CD4-positive, CD25-positive, alpha-beta regulatory T cell (primary cell): ENCODE measurements at regions not wholly inside any gene's neighbourhood (a gene's known extent, or its start where the extent isn't known, plus 50 kb on each side); places are given as distances from the start of the nearest gene placed in this dataset.

ENCODE experiments used
- ATAC-seq, 2 donors: fragments of 150-1000 bp; cut with Tn5 transposase; one replicate each; pipeline ENCODE4 v1.10.0; 2021; ENCODE audit warnings: low read depth in 2 of 2, moderate number of reproducible peaks in 2 of 2, moderate library complexity in 1 of 2
- DNase-seq, 3 donors: peaks; one replicate each; pipeline versions ENCODE4 v3.0.0 to v3.0.0-alpha.2; 2012 to 2022; ENCODE audit warnings: mixed read lengths in 1 of 3
- H3K27ac ChIP-seq: one replicate; pipeline ENCODE4 v1.7.0; 2013; ENCODE audit warnings: mild to moderate bottlenecking, low read length; ENCODE audit not compliant: insufficient read depth, poor library complexity, severe bottlenecking
- H3K27me3 ChIP-seq: one replicate; pipeline ENCODE4 v1.7.0; 2013; ENCODE audit warnings: low read length; ENCODE audit not compliant: control insufficient read depth, insufficient read depth
- H3K36me3 ChIP-seq: one replicate; pipeline ENCODE4 v1.7.0; 2013; ENCODE audit warnings: mild to moderate bottlenecking, low read length, moderate library complexity; ENCODE audit not compliant: control insufficient read depth, insufficient read depth
- H3K4me1 ChIP-seq: 2 replicates; pipeline ENCODE4 v1.7.0; 2013; ENCODE audit warnings: mild to moderate bottlenecking, low read length; ENCODE audit not compliant: insufficient read depth, control insufficient read depth, poor library complexity, severe bottlenecking
- H3K4me3 ChIP-seq: one replicate; pipeline ENCODE4 v1.7.0; 2013; ENCODE audit warnings: low read depth, mild to moderate bottlenecking, low read length, moderate library complexity
- H3K9me3 ChIP-seq, 2 experiments: 1 replicate in 1 of 2; 2 replicates in 1 of 2; pipeline ENCODE4 v1.7.0; 2013; ENCODE audit warnings: low read length in 2 of 2, mild to moderate bottlenecking in 1 of 2, moderate library complexity in 1 of 2; ENCODE audit not compliant: control insufficient read depth in 2 of 2
- H3K27ac Mint-ChIP-seq, 3 donors: one replicate each; pipeline ENCODE4 v1.8.0; 2020 to 2022; ENCODE audit warnings: mild to moderate bottlenecking in 3 of 3, mixed read lengths in 3 of 3, moderate library complexity in 2 of 3
- H3K27me3 Mint-ChIP-seq: one replicate; pipeline ENCODE4 v1.8.0; 2022; ENCODE audit warnings: mild to moderate bottlenecking, mixed read lengths
- H3K36me3 Mint-ChIP-seq: one replicate; pipeline ENCODE4 v1.8.0; 2020; ENCODE audit warnings: mixed read lengths
- H3K4me1 Mint-ChIP-seq, 4 donors: one replicate each; pipeline ENCODE4 v1.8.0; 2020 to 2022; ENCODE audit warnings: mixed read lengths in 4 of 4, mild to moderate bottlenecking in 1 of 4
- H3K4me3 Mint-ChIP-seq, 4 donors: one replicate each; pipeline ENCODE4 v1.8.0; 2020 to 2022; ENCODE audit warnings: mild to moderate bottlenecking in 4 of 4, mixed read lengths in 4 of 4, moderate library complexity in 3 of 4
- H3K9me3 Mint-ChIP-seq, 7 donors: one replicate each; pipeline ENCODE4 v1.8.0; 2020 to 2022; ENCODE audit warnings: mixed read lengths in 7 of 7, mild to moderate bottlenecking in 3 of 7, moderate library complexity in 2 of 7

DNA sequence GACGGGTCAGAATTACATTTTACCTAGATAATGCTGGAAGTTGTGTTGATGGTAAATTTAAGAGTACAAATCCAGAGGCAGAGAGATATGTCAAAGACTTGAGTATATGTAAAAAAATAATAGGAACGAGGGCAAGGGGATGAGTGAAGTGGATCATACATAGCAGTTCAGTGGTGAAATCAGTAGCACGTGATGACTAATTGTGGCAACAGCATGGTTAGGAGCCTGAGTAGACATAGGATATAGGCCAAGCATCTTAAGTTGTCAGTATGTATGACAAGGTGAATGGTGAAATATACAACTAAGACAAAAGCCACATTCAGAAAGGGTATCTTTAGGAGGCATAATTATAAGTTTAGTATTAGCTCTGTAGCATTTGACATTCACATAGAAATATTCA, 826.5 kb upstream of the PIK3C3 start:
- H3K27me3 Mint-ChIP-seq, result no peaks in the 10 kb centered on the region
- Histone ChIP-seq H3K4me3 (no peak overlapping the region), H3K27ac (no peak overlapping the region), H3K4me1 (no peaks in the 10 kb centered on the region), H3K27me3 (no peaks in the 10 kb centered on the region), H3K36me3 (no peaks in the 10 kb centered on the region), H3K9me3 (no peaks in the 10 kb centered on the region)
- DNase-seq (no peak), ATAC-seq (no peak)
- no peak overlapping the region for H3K27ac Mint-ChIP-seq
- peaks cover 4 to 13% (median 7%) of the 10 kb centered on the region in 7 donors for H3K9me3 Mint-ChIP-seq
- no peak overlapping the region for H3K4me3 Mint-ChIP-seq
- no peaks in the 10 kb centered on the region for H3K36me3 Mint-ChIP-seq
- H3K4me1 Mint-ChIP-seq, result no peaks in the 10 kb centered on the region

DNA sequence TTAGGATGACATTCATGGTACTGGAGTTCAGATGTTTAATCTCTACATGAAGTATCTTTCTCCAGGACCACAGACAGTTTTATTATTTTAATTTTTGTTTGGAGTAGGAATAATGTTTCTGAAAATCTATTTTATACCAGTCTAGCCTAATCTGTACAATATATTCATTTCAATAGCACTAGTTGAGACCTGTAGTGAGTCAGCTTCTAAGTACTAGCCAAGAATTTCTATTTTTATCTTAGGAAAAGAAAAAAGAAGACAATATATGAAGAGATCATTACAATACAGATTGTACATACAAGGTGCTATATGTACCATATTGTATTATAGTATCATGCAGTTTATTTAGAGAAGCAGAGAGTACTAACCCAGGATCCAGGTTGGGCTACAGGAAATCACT, 826.9 kb upstream of the PIK3C3 start:
- H3K4me1 ChIP-seq, result no peaks in the 10 kb centered on the region
- no peak overlapping the region for H3K4me3 ChIP-seq
- Mint-ChIP-seq H3K36me3 (no peaks in the 10 kb centered on the region), H3K9me3 (peaks cover 4 to 13% (median 7%) of the 10 kb centered on the region in 7 donors), H3K27me3 (no peaks in the 10 kb centered on the region), H3K4me1 (no peaks in the 10 kb centered on the region), H3K27ac (no peak overlapping the region), H3K4me3 (no peak overlapping the region)
- H3K27ac ChIP-seq, result no peak overlapping the region
- no peaks in the 10 kb centered on the region for H3K36me3 ChIP-seq
- ATAC-seq (no peak), DNase-seq (no peak)
- no peaks in the 10 kb centered on the region for H3K9me3 ChIP-seq
- no peaks in the 10 kb centered on the region for H3K27me3 ChIP-seq

DNA sequence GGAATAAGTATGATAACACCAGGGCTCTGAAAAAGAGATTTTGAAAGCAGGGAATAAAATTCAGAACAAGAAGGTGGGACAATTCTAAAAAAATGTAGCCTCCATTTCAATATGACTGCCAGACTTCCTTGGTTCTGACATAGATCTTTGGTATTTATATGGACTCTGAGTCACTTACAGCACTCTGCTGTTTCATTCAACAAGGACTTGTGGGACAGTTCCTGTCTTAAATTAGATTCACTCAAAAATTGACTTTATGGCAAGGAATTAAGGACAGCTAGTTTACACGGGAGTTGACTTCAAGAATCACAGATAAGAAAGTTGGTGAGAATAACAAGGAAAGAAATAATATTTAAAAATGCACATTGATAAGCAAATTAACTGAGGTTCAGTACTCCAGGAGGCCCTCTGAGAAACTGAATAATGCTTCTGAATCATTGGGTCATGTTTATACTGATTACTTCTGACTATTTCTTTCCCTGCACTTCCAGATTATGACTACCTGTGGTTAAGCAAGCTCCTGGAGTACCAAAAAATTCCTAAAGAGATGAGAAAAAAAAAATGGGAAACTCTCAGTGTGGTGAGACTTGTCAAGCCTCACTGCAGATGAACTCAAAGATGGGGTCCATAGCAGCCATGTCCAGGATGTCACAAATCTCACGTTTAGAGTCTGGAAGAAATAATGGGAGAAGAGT, 828.3 kb upstream of the PIK3C3 start:
- Mint-ChIP-seq H3K27ac (no peak overlapping the region), H3K9me3 (peaks cover 4 to 18% (median 6%) of the 10 kb centered on the region in 7 donors), H3K4me3 (no peak overlapping the region), H3K36me3 (no peaks in the 10 kb centered on the region), H3K27me3 (no peaks in the 10 kb centered on the region), H3K4me1 (no peaks in the 10 kb centered on the region)
- ATAC-seq (no peak), DNase-seq (no peak)
- no peak overlapping the region for H3K27ac ChIP-seq
- H3K9me3 ChIP-seq, result no peaks in the 10 kb centered on the region
- no peaks in the 10 kb centered on the region for H3K27me3 ChIP-seq
- no peaks in the 10 kb centered on the region for H3K4me1 ChIP-seq
- H3K4me3 ChIP-seq, result no peak overlapping the region
- no peaks in the 10 kb centered on the region for H3K36me3 ChIP-seq

DNA sequence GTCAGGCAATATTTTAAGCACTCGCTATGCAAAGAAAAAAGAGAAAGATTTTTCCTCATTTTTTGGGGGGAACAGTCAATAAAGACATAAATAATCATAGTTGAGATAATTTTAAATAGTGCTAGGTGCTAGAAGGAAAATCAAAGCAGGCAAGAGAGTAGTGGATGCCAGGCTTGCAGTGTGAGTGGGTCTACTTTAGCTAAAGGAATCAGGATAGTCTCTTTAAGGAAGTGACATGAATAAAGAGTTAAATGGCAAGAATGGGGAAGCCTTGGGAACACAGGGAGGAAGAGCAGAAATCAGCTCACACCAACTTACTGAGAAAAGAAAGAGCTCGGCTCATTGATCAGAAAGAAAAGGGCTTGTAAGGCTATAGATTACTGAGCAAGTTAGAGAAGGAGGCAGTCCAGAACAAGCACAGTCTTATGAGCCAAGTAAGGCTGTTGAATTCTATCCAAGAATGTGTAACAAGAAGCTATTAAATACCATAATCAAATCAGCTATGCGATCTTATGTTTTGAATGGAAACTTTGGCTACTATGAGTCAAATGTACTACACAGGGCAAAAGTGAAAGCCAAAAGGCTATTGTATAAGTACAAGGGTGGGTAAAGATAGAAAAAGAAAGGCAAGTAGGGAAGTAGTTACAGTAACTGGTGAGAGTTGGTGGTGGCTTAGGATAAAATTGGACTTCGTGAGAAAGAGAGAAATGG, 833.8 kb upstream of the PIK3C3 start:
- H3K9me3 ChIP-seq, result peaks cover 0 to 2% of the 10 kb centered on the region in 2 experiments
- H3K4me1 Mint-ChIP-seq, result no peaks in the 10 kb centered on the region
- no peak overlapping the region for H3K27ac ChIP-seq
- no peaks in the 10 kb centered on the region for H3K36me3 ChIP-seq
- no peak overlapping the region for H3K4me3 ChIP-seq
- no peaks in the 10 kb centered on the region for H3K27me3 ChIP-seq
- no peaks in the 10 kb centered on the region for H3K27me3 Mint-ChIP-seq
- H3K4me3 Mint-ChIP-seq, result no peak overlapping the region
- no peaks in the 10 kb centered on the region for H3K4me1 ChIP-seq
- DNase-seq (no peak), ATAC-seq (no peak)
- peaks cover under 1 to 15% (median 6%) of the 10 kb centered on the region in 7 donors for H3K9me3 Mint-ChIP-seq
- no peak overlapping the region for H3K27ac Mint-ChIP-seq
- H3K36me3 Mint-ChIP-seq, result no peaks in the 10 kb centered on the region

DNA sequence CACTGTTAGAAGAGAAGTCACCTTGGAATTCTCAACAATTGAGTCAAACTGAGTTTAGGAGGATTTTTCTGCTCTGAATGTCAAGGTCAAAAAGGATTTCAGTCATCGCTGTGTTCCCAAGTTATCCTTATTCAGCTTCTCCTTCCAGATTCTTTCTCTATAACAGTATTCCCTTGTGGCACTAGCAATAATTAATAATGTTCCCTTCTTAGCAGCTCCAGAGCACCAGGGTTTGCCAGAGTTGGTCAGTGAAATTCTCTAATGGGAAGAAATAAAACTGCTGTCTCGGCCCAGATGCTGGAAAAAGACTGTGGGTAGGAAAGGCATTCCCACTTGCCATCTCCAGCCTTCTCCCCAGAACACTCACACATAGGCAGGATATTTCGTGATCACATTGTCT, 836.0 kb upstream of the PIK3C3 start:
- Mint-ChIP-seq H3K4me1 (no peaks in the 10 kb centered on the region), H3K27me3 (no peaks in the 10 kb centered on the region)
- no peak for ATAC-seq

DNA sequence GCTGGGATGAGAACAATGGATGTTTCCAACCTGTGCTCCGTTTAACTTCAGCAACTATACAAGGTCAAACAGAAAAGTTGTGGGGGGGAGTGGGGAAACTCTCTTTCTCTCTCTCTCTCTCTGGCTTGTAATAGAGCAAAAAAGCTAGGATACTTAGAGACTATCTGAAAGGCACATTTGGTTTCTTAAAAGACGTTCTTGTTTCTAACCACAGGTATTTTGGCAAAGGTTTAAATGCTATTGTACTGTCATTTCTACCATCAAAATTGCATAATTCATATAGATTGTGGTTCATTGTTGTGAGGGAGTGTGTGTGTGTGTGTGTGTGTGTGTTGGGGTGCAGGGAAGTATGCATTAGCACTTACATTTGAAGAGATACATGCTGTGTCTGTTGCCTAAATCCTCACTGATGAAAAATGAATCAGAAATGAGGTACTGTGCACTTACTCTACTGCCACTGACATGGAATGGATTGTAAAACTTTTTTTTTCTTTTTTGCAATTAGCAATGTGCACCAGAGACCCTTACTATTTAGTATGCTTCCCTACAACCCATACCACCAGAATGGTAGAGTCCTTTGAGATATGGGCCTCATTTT, 841.0 kb upstream of the PIK3C3 start:
- no peak overlapping the region for H3K4me3 Mint-ChIP-seq
- Histone ChIP-seq H3K27ac (no peak overlapping the region), H3K36me3 (no peaks in the 10 kb centered on the region), H3K4me1 (no peaks in the 10 kb centered on the region), H3K4me3 (no peak overlapping the region), H3K9me3 (peaks cover 2 to 9% of the 10 kb centered on the region in 2 experiments), H3K27me3 (no peaks in the 10 kb centered on the region)
- H3K27me3 Mint-ChIP-seq, result no peaks in the 10 kb centered on the region
- no peak for ATAC-seq
- no peak for DNase-seq
- no peaks in the 10 kb centered on the region for H3K36me3 Mint-ChIP-seq
- no peak overlapping the region for H3K27ac Mint-ChIP-seq
- peaks cover 4 to 24% (median 12%) of the 10 kb centered on the region in 7 donors for H3K9me3 Mint-ChIP-seq
- no peaks in the 10 kb centered on the region for H3K4me1 Mint-ChIP-seq

More for the DNA sequence above, 836.0 kb upstream of the PIK3C3 start:
- Mint-ChIP-seq H3K36me3 (no peaks in the 10 kb centered on the region), H3K9me3 (peaks cover 1 to 16% (median 5%) of the 10 kb centered on the region in 7 donors), H3K27ac (no peak overlapping the region), H3K4me3 (no peak overlapping the region)
- Histone ChIP-seq H3K4me1 (no peaks in the 10 kb centered on the region), H3K36me3 (no peaks in the 10 kb centered on the region), H3K27me3 (no peaks in the 10 kb centered on the region), H3K27ac (no peak overlapping the region), H3K9me3 (peaks cover 0 to 2% of the 10 kb centered on the region in 2 experiments), H3K4me3 (no peak overlapping the region)
- no peak for DNase-seq

DNA sequence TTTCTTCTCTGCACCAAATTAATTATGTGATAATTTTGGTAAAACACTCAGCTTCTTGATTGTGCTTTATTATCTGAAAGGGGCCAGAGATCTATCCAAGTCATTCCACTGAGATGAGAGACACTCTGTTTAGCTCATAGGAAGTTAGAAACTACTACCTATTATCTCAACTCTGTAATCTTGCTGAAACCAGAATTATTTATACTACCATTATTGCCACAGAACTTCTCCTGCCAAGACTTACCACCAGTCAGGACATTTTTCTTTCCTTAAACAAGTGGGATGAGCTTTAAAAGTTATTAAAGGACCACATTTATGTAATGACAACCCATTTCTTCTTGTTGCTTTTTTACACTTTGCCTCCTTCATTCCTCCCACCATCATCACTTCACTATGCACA, 855.6 kb upstream of the PIK3C3 start:
- no peaks in the 10 kb centered on the region for H3K36me3 Mint-ChIP-seq
- H3K9me3 Mint-ChIP-seq, result peaks cover 0 to 18% (median 3%) of the 10 kb centered on the region in 7 donors
- Histone ChIP-seq H3K36me3 (no peaks in the 10 kb centered on the region), H3K4me3 (no peak overlapping the region), H3K27ac (no peak overlapping the region), H3K4me1 (no peaks in the 10 kb centered on the region), H3K27me3 (no peaks in the 10 kb centered on the region), H3K9me3 (no peaks in the 10 kb centered on the region)
- ATAC-seq (no peak), DNase-seq (no peak)
- no peak overlapping the region for H3K27ac Mint-ChIP-seq
- H3K4me1 Mint-ChIP-seq, result no peaks in the 10 kb centered on the region
- no peak overlapping the region for H3K4me3 Mint-ChIP-seq
- H3K27me3 Mint-ChIP-seq, result no peaks in the 10 kb centered on the region
